ENCODE measurements at regions not wholly inside any gene's neighbourhood (a gene's known extent, or its start where the extent isn't known, plus 50 kb on each side); places are given as distances from the start of the nearest gene placed in this dataset.
A peak's percentile ranks its signal among the peaks of the same experiment; 100 is the strongest.

GRCh38 chr2:122148128-122148767 lies 392.8 kb downstream of the TSN start:
- no peak for DNase-seq (ENCODE audit: low read depth in 4 of 4, low spot score in 2 of 4)

- no peak for DNase-seq (ENCODE audit: low read depth in 4 of 4, low spot score in 2 of 4)
Observed at GRCh38 chr2:122150524-122151280, 395.3 kb downstream of the TSN start.

GRCh38 chr2:122152571-122152970 lies 397.1 kb downstream of the TSN start:
- no peak for DNase-seq (ENCODE audit: low read depth in 4 of 4, low spot score in 2 of 4)

GRCh38 chr2:122156176-122156890 lies 400.9 kb downstream of the TSN start:
- no peak for DNase-seq (ENCODE audit: low read depth in 4 of 4, low spot score in 2 of 4)

DNA sequence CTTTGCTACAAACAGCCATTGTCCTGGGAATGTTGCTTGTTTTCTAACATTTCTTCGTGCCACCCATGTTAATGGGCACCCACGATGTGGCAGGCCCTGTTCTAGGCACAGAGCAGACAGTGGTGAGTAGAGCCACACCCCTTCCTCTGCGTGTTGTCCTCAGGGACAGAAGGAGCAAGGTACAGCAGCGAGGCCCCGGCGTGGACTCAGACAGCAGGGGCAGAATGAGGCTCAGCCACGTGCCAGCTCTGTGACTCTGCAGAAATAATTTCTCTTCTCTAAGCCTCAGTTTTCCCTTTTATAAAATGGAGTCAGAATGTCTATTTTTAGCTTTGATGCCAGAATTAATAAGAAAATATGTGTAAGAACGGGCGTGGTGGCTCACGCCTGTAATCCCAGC lies 401.7 kb downstream of the TSN start:
- DNase-seq (ENCODE audit: low read depth in 4 of 4, low spot score in 2 of 4) = no peak

- no peak for DNase-seq (ENCODE audit: low read depth in 4 of 4, low spot score in 2 of 4)
Observed at GRCh38 chr2:122163617-122164016, 408.2 kb downstream of the TSN start.

- DNase-seq (ENCODE audit: low read depth in 4 of 4, low spot score in 2 of 4) = no peak
Observed at GRCh38 chr2:122164964-122165363, 409.5 kb downstream of the TSN start.

GRCh38 chr2:122166820-122167219 lies 411.4 kb downstream of the TSN start:
- DNase-seq (ENCODE audit: low read depth in 4 of 4, low spot score in 2 of 4) = no peak

DNA sequence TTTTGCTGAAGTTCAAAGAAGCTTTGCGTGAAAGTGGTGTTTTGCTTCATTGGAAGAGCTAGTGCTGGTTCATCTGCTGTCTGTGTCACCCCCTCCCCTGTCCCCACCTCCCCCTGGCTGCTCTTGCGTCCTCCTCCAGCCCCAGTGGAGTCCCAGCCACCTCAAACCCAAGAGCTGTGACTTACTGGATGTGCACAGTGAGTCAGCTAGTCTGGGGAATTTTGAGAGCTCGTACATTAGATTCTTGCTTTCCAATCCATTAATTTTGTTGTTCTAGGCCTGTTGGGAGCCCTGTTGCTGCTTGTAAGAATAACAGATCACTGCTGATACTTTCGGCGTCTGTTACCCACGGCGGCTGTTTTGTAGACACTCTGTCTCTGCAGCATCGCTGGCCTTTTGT lies 412.1 kb downstream of the TSN start:
- peak; percentile 29 to 47 (median 33) for DNase-seq (ENCODE audit: low read depth in 4 of 4, low spot score in 2 of 4)

GRCh38 chr2:122168799-122169198 lies 413.3 kb downstream of the TSN start:
- DNase-seq (ENCODE audit: low read depth in 4 of 4, low spot score in 2 of 4) = no peak

- DNase-seq (ENCODE audit: low read depth in 4 of 4, low spot score in 2 of 4) = no peak
Observed at GRCh38 chr2:122172812-122173211, 417.4 kb downstream of the TSN start.

DNA sequence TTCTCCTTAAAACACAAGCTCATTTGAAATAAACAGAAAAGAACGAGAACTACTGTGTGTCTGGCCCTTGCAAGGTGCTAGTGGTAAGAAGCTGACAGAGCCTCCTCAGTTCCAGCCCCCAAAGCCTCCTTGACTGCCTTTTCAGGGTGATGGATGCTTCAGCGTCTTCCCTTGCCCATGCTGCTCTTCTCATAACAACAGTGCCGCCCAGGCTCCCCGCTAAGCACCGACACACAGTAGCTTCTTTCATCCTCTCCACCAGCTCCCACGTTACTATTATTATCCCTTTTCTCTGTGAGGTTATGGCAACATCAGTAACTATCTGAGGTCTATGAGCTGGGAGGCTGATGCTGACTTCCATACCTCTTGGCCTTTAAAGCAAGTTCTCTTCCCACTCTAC lies 418.6 kb downstream of the TSN start:
- no peak for DNase-seq (ENCODE audit: low read depth in 4 of 4, low spot score in 2 of 4)

DNA sequence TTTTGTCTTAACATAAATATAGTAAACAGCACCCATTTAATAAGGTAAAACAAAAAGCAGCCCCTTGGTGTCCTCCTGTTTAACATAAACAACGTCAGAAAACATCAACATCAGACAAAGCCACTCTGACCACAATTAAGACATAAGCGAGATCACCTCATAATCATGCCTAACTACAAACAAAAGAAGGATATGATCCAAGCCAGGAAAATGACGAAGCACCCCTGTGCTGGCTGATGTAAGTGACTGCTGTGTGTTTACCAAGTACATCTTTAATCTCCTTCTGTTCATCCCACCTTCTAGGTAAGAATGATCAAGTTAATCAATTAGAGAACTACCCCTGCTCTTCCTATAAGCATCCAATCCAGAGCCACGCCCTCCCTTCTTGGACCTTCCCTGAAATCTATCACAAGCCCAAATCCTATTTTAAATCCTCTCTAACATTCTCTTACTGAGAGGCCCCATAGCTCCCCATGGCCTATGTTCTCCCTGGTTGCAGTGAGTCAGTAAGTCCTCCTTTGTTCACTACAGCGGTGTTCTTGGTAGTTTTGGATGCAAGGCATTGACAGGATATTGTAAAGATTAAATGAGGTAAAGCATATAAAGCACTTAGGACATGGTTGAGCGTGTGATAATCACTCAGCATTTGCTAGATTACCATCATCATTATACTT lies 424.2 kb downstream of the TSN start:
- no peak for DNase-seq (ENCODE audit: low read depth in 4 of 4, low spot score in 2 of 4)

DNA sequence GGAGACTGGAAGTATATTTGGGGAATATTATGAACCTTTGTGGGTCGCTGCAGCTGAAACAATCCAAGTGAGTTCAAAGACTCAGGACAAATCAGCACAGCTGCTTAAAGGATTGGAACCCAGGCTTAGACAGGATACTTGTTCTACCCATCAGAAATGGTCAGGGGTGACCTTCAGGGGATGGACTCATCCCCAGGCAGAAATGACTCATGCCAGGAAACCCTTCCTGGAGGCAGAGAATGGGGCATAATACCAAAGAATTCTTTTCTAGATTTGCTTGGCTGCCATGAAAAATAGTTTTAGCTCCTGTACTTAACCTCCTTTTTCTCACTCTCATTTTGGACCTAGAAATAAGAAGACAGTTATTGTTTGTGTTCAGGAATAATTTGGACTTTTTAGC lies 425.5 kb downstream of the TSN start:
- DNase-seq (ENCODE audit: low read depth in 4 of 4, low spot score in 2 of 4) = no peak

DNA sequence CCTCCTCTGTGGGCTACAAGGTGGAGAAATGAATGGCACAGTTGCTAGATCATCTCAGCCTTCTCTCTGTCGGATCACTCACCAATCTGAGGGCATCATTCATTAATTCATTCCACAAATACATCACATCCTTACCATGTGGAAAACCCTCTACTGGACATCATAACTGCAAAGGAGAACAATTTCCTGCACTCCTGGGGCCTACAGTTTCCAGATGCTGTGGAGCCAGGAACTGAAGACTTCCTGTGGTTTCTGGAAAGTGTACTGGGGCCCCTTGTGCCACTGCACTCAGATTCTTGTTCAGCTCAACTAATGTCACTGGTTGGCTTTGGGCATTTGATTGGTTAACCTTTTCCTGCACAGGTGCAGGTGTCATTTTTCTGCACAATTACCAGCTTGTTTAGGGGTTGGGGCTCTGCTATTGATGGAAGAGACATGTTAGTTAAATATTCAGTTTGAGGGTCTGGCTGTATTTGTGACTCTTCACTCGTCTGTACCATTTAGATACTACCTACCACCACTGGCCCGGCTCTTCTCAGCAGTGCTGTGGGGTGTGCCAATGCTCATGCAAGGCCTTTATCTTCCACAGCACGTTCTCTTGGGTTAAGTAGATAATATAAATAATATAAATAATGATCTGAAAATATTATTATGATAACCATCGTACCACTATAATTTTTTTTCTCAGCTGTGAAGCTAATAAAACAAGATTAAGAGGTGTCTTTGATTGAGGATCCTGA lies 427.3 kb downstream of the TSN start:
- DNase-seq (ENCODE audit: low read depth in 4 of 4, low spot score in 2 of 4) = no peak

DNA sequence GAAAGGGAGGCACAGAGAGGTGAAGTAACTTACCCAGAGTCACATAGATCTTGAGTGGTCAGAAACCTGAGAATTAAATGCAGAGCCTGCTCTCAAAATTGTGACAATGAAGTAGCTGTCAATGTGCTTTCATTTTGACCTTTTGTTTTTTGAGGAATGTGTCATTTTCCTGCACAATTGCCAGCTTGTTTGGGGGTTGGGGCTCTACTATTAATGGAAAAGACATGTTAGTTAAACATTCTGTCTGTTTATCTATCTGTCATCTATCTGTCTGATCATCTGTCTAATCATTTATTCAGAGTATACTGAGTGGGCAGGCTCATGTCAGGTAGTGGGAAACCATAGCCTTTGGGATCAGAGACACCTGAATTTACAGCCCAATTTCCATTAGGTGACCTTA lies 428.4 kb downstream of the TSN start:
- DNase-seq (ENCODE audit: low read depth in 4 of 4, low spot score in 2 of 4) = no peak

GRCh38 chr2:122186761-122187222 lies 431.3 kb downstream of the TSN start:
- no peak for DNase-seq (ENCODE audit: low read depth in 4 of 4, low spot score in 2 of 4)

- DNase-seq (ENCODE audit: low read depth in 4 of 4, low spot score in 2 of 4) = peak in 2 of 4 donors; percentile 3 to 36
Observed at GRCh38 chr2:122191331-122191730, 435.9 kb downstream of the TSN start.

- no peak for DNase-seq (ENCODE audit: low read depth in 4 of 4, low spot score in 2 of 4)
Observed at GRCh38 chr2:122193622-122194021, 438.2 kb downstream of the TSN start.

DNA sequence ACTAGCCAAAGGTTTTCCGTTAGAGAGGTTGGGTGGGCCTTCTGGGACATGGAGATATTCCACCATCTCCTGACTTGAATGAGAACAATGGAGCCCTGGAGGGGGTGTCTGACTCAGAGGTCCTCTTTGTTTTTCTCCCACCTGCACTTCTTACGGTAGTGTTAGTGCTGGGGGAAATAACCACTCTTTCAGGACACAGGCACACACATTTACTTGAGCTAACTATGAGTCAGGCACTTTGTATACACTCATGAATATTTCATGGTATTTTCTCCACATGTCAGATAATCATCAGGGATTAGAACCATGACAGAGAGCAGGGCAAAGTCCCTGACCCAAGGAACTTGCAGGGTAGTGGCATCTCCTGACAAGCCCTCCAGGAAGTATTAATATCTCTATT lies 439.1 kb downstream of the TSN start:
- no peak for DNase-seq (ENCODE audit: low read depth in 4 of 4, low spot score in 2 of 4)
